Stimulated activated CD4-positive, alpha-beta T cell treated with anti-CD3 and anti-CD28 coated beads, Interleukin-2, amount 100 ng/mL, for 4 hours (primary cell): ENCODE measurements at regions not wholly inside any gene's neighbourhood (a gene's known extent, or its start where the extent isn't known, plus 50 kb on each side); places are given as distances from the start of the nearest gene placed in this dataset.
"Not testable (repeated sequence)": the region's sequence is repeated elsewhere in the genome, so short reads cannot be mapped to it uniquely, and the experiment has no call there.

Experiments used
- DNase-seq: peaks from one replicate; pipeline ENCODE4 v3.0.0-alpha.2; 2020; ENCODE audit warnings: low read depth

- DNase-seq: no peak
These were observed 75.2 kb upstream of the TOP3B start for GRCh38 chr22:22057617-22058378.

GRCh38 chr22:22056809-22057594 is 74.4 kb upstream of the TOP3B start:
- DNase-seq: not testable (repeated sequence)

- not testable (repeated sequence) for DNase-seq
These were observed 70.1 kb upstream of the TOP3B start for GRCh38 chr22:22052548-22053139.

- not testable (repeated sequence) for DNase-seq
These were observed 68.4 kb upstream of the TOP3B start for GRCh38 chr22:22051032-22051431.

GRCh38 chr22:22050141-22050775 is 67.7 kb upstream of the TOP3B start:
- no peak for DNase-seq

- DNase-seq: no peak
These were observed 67.1 kb upstream of the TOP3B start for GRCh38 chr22:22049684-22050083.

GRCh38 chr22:22048981-22049531 is 66.5 kb upstream of the TOP3B start:
- DNase-seq: no peak

- no peak for DNase-seq
These were observed 65.8 kb upstream of the TOP3B start for GRCh38 chr22:22048318-22048942.

- no peak for DNase-seq
These were observed 65.2 kb upstream of the TOP3B start for GRCh38 chr22:22047776-22048175.

GRCh38 chr22:22047266-22047665 is 64.7 kb upstream of the TOP3B start:
- no peak for DNase-seq

- no peak for DNase-seq
These were observed 63.8 kb upstream of the TOP3B start for GRCh38 chr22:22046370-22046769.

GRCh38 chr22:22045571-22046335 is 63.2 kb upstream of the TOP3B start:
- no peak for DNase-seq

GRCh38 chr22:22044153-22044552 is 61.6 kb upstream of the TOP3B start:
- no peak for DNase-seq

GRCh38 chr22:22043296-22044078 is 60.9 kb upstream of the TOP3B start:
- DNase-seq: no peak

GRCh38 chr22:22042599-22043295 is 60.2 kb upstream of the TOP3B start:
- DNase-seq: no peak

GRCh38 chr22:22042009-22042408 is 59.4 kb upstream of the TOP3B start:
- no peak for DNase-seq

GRCh38 chr22:22040908-22041307 is 58.3 kb upstream of the TOP3B start:
- no peak for DNase-seq

GRCh38 chr22:22040472-22040871 is 57.9 kb upstream of the TOP3B start:
- no peak for DNase-seq

- DNase-seq: no peak
These were observed 56.9 kb upstream of the TOP3B start for GRCh38 chr22:22039286-22040074.
